SK-N-SH (cell line): ENCODE measurements at regions not wholly inside any gene's neighbourhood (a gene's known extent, or its start where the extent isn't known, plus 50 kb on each side); places are given as distances from the start of the nearest gene placed in this dataset.

Experiments used
- CTCF ChIA-PET: fragments of 300-600, 350-600 bp; formaldehyde crosslinking; extraction: SDS; loops from one replicate; lab custom pipeline; 2021; lab: Yijun Ruan, JAX
- POLR2A ChIA-PET: fragments of 350-600 bp; sonication (Branson Sonifier 250); formaldehyde crosslinking; extraction: SDS; loops from one replicate; lab custom pipeline; 2020; ENCODE audit warnings: antibody characterized with exemption, inconsistent platforms; lab: Yijun Ruan, JAX
- DNase-seq: peaks from one replicate; pipeline ENCODE4 v3.0.0; 2012
- H2AFZ ChIP-seq: fragments of 200-600 bp; sonication (generic); 2 replicates; pipeline ENCODE4 v1.8.1; 2016; ENCODE audit warnings: antibody characterized with exemption, mild to moderate bottlenecking, low read depth
- H3F3A ChIP-seq: fragments of 200-600 bp; sonication (generic); replicated peaks from 2 replicates; pipeline ENCODE3; 2016; ENCODE audit warnings: antibody characterized with exemption, mild to moderate bottlenecking; ENCODE audit not compliant: insufficient read depth
- H3K27ac ChIP-seq, 2 experiments: fragments of 200-500 bp in 1 of 2; fragments of 200-600 bp in 1 of 2; sonication (Bioruptor generic) in 1 of 2; sonication (generic), shearing (Covaris generic) in 1 of 2; 2 replicates each; pipeline versions ENCODE4 v1.5.1 to v1.6.1; 2014 to 2016; ENCODE audit warnings: low read depth in 2 of 2, inconsistent platforms in 1 of 2, low read length in 1 of 2, mild to moderate bottlenecking in 1 of 2, mixed read lengths in 1 of 2
- H3K27me3 ChIP-seq: fragments of 200-600 bp; sonication (generic), shearing (Covaris generic); 2 replicates; pipeline ENCODE4 v1.6.1; 2016; ENCODE audit warnings: mixed run types; ENCODE audit not compliant: insufficient read depth
- H3K36me3 ChIP-seq, 2 experiments: fragments of 200-500 bp in 1 of 2; fragments of 200-600 bp in 1 of 2; sonication (Bioruptor generic) in 1 of 2; sonication (generic) in 1 of 2; replicated peaks in 1 of 2; 2 replicates each; pipeline versions ENCODE3 to v1.5.1; 2014 to 2016; ENCODE audit warnings: low read length in 1 of 2, mild to moderate bottlenecking in 1 of 2; ENCODE audit not compliant: insufficient read depth in 2 of 2, control insufficient read depth in 1 of 2
- H3K4me1 ChIP-seq, 2 experiments: fragments of 200-500 bp in 1 of 2; fragments of 200-600 bp in 1 of 2; sonication (Bioruptor generic) in 1 of 2; sonication (generic), shearing (Covaris generic) in 1 of 2; 2 replicates each; pipeline versions ENCODE4 v1.5.1 to v1.6.1; 2014 to 2016; ENCODE audit warnings: low read depth in 1 of 2, low read length in 1 of 2, mixed run types in 1 of 2; ENCODE audit not compliant: insufficient read depth in 2 of 2, control insufficient read depth in 1 of 2
- H3K4me2 ChIP-seq: fragments of 200-600 bp; sonication (generic), shearing (Covaris generic); 2 replicates; pipeline ENCODE4 v1.6.1; 2017; ENCODE audit warnings: mixed run types
- H3K4me3 ChIP-seq, 2 experiments: fragments of 200-500 bp in 1 of 2; fragments of 200-600 bp in 1 of 2; sonication (Bioruptor generic) in 1 of 2; sonication (generic), shearing (Covaris generic) in 1 of 2; 2 replicates each; pipeline versions ENCODE4 v1.5.1 to v1.8.1; 2014 to 2016; ENCODE audit warnings: low read depth in 2 of 2, inconsistent platforms in 1 of 2, low read length in 1 of 2, mild to moderate bottlenecking in 1 of 2, mixed read lengths in 1 of 2, moderate library complexity in 1 of 2
- H3K79me2 ChIP-seq: fragments of 200-600 bp; sonication (generic); 2 replicates; pipeline ENCODE4 v1.8.1; 2017; ENCODE audit warnings: mild to moderate bottlenecking; ENCODE audit not compliant: insufficient read depth
- H3K9ac ChIP-seq: fragments of 200-600 bp; sonication (generic); 2 replicates; pipeline ENCODE4 v1.6.1; 2017; ENCODE audit warnings: mixed run types
- H3K9me2 ChIP-seq: fragments of 200-600 bp; sonication (generic); 2 replicates; pipeline ENCODE4 v1.6.1; 2017; ENCODE audit warnings: mixed run types
- H3K9me3 ChIP-seq: fragments of 200-600 bp; sonication (generic); 2 replicates; pipeline ENCODE4 v1.6.1; 2017; ENCODE audit warnings: mixed run types, mild to moderate bottlenecking, moderate library complexity
- H4K20me1 ChIP-seq: fragments of 200-600 bp; sonication (generic); 2 replicates; pipeline ENCODE4 v1.6.1; 2017; ENCODE audit warnings: mild to moderate bottlenecking, mixed run types; ENCODE audit not compliant: insufficient read depth
- CHD2 ChIP-seq: fragments of 150-350 bp; IDR thresholded peaks from 2 replicates; pipeline ENCODE4 v1.6.1; 2018; ENCODE audit warnings: low read length; ENCODE audit not compliant: partially characterized antibody
- ELF1 ChIP-seq: IDR thresholded peaks from 2 replicates; pipeline ENCODE4 v1.4.0; 2012
- EP300 ChIP-seq, 2 experiments: IDR thresholded peaks; 2 replicates each; pipeline versions ENCODE4 v1.4.0 to v1.6.1; 2012; ENCODE audit warnings: borderline replicate concordance in 1 of 2, low read depth in 1 of 2, low read length in 1 of 2
- EZH2phosphoT487 ChIP-seq: fragments of 200-600 bp; sonication (generic); IDR thresholded peaks from 2 replicates; pipeline ENCODE4 v1.6.1; 2017; ENCODE audit warnings: low read depth, mixed run types, mild to moderate bottlenecking, antibody characterized with exemption, moderate library complexity, borderline replicate concordance
- FOXM1 ChIP-seq: IDR thresholded peaks from 2 replicates; pipeline ENCODE4 v1.4.0; 2012; ENCODE audit warnings: low read depth, mild to moderate bottlenecking
- GABPA ChIP-seq: IDR thresholded peaks from 2 replicates; pipeline ENCODE4 v1.4.0; 2012; ENCODE audit warnings: low read depth, mild to moderate bottlenecking
- MXI1 ChIP-seq: IDR thresholded peaks from 2 replicates; pipeline ENCODE4 v1.6.1; 2012; ENCODE audit warnings: mild to moderate bottlenecking, low read depth, low read length, improper control_type of control experiment
- NRF1 ChIP-seq: IDR thresholded peaks from 2 replicates; pipeline ENCODE4 v1.6.1; 2012; ENCODE audit warnings: low read depth, mild to moderate bottlenecking, low read length
- RAD21 ChIP-seq: IDR thresholded peaks from 2 replicates; pipeline ENCODE4 v1.6.1; 2012; ENCODE audit warnings: mild to moderate bottlenecking, low read length
- RCOR1 ChIP-seq: fragments of 150-350 bp; IDR thresholded peaks from 2 replicates; pipeline ENCODE4 v1.6.1; 2017; ENCODE audit warnings: antibody characterized with exemption, low read length
- RFX5 ChIP-seq: IDR thresholded peaks from 2 replicates; pipeline ENCODE4 v1.6.1; 2012; ENCODE audit warnings: mild to moderate bottlenecking, improper control_type of control experiment, low read length
- TAF1 ChIP-seq: IDR thresholded peaks from 2 replicates; pipeline ENCODE4 v1.6.1; 2012; ENCODE audit warnings: low read depth, mild to moderate bottlenecking, low read length, moderate library complexity, borderline replicate concordance
- WGBS: methylation state at CpG from one replicate; pipeline ENCODE4 v1.1.6; 2017; ENCODE audit warnings: low lambda C conversion rate; 5-methylcytosine and 5-hydroxymethylcytosine counted together
- TF ChIP-seq, protein P1 (sequence below): IDR thresholded peaks from 2 replicates; pipeline ENCODE4 v1.4.0; 2012; ENCODE audit warnings: low read depth
- TF ChIP-seq, protein P2 (sequence below): IDR thresholded peaks from 2 replicates; pipeline ENCODE4; 2012
- TF ChIP-seq, protein P3 (sequence below): IDR thresholded peaks from 2 replicates; pipeline ENCODE4 v1.4.0; 2012; ENCODE audit warnings: low read depth, borderline replicate concordance
- TF ChIP-seq, protein P4 (sequence below): fragments of 200-600 bp; sonication (generic); IDR thresholded peaks from 2 replicates; pipeline ENCODE4 v1.6.1; 2017; ENCODE audit warnings: antibody characterized with exemption, mild to moderate bottlenecking, moderate library complexity
- TF ChIP-seq, protein P5 (sequence below): fragments of 150-350 bp; IDR thresholded peaks from 2 replicates; pipeline ENCODE4 v1.6.1; 2017; ENCODE audit warnings: antibody characterized with exemption, low read length, low read depth, borderline replicate concordance
- TF ChIP-seq, protein P6 (sequence below): fragments of 150-350 bp; IDR thresholded peaks from 2 replicates; pipeline ENCODE4 v1.6.1; 2016; ENCODE audit warnings: mild to moderate bottlenecking, low read depth, low read length

DNA sequence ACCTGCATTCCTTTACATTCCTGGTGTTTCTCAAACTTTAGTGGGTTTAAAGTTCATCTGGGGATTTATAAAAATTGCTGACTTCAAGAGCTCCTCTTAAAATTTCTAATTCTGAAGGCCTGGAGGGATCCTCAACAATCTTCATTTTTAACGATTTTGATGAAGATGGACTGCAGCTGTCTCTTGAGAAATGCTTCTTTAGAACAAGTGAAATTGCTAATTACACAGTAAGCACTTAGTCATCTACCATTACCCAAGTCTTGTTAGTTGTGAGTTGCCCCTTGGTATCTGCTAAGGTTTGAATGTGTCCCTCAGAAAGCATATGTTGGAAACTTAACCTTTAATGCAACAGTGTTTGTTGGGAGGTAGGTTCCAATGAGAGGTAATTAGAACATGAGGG is 163.7 kb downstream of the LTN1 start (continued):
- no peak for TF ChIP-seq EZH2phosphoT487
- TF ChIP-seq, protein P1, sequence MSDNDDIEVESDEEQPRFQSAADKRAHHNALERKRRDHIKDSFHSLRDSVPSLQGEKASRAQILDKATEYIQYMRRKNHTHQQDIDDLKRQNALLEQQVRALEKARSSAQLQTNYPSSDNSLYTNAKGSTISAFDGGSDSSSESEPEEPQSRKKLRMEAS, result no peak

DNA sequence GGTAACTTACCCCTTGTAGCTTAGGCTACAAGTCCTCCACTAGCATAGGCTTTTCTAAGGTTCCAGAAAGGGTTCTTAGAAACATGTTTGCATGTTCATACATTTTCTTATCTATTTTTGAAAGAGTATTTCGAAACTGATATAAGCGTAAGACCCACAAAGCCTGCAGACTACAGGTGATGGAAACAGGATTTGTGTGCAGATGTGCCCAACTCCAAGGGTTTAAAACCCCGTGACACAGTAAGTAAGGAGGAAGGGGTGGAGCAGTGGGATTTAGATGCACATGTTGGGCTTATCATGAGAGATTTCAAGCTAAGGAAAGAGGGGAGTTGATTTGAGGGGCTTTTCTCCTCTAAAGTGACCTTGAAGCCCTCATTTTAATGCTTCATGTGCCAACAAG is 164.7 kb downstream of the LTN1 start:
- CTCF ChIA-PET, result interaction anchor here (1.1 kb wide), 1 partner anchor 9 kb away, joined by 3 read pairs; no protein-coding TSS in a partner anchor
- 84% methylated on average over 3 of the region's 3 CpGs for WGBS

More for the DNA sequence above, 164.7 kb downstream of the LTN1 start:
- peaks cover 15% of the 10 kb centered on the region for H3F3A ChIP-seq
- no peak overlapping the region for H2AFZ ChIP-seq
- H3K27me3 ChIP-seq, result no peaks in the 10 kb centered on the region
- no peak for DNase-seq
- H3K27ac ChIP-seq, result no peak overlapping the region
- H3K4me1 ChIP-seq, result peaks cover 8 to 16% of the 10 kb centered on the region in 2 experiments
- H4K20me1 ChIP-seq, result no peaks in the 10 kb centered on the region
- H3K4me3 ChIP-seq, result no peak overlapping the region
- H3K4me2 ChIP-seq, result no peak overlapping the region
- no peaks in the 10 kb centered on the region for H3K36me3 ChIP-seq
- H3K9ac ChIP-seq, result no peak overlapping the region
- H3K9me3 ChIP-seq, result no peaks in the 10 kb centered on the region
- TF ChIP-seq GABPA (no peak), RAD21 (no peak), TAF1 (no peak), EP300 (IDR thresholded peaks at IDR 0.05; ENCODE audit: borderline replicate concordance in 1 of 2, low read depth in 1 of 2, low read length in 1 of 2) (no peak), FOXM1 (no peak), ELF1 (no peak), CHD2 (no peak), MXI1 (no peak), RFX5 (no peak), RCOR1 (no peak), NRF1 (no peak)
- TF ChIP-seq, protein P2, sequence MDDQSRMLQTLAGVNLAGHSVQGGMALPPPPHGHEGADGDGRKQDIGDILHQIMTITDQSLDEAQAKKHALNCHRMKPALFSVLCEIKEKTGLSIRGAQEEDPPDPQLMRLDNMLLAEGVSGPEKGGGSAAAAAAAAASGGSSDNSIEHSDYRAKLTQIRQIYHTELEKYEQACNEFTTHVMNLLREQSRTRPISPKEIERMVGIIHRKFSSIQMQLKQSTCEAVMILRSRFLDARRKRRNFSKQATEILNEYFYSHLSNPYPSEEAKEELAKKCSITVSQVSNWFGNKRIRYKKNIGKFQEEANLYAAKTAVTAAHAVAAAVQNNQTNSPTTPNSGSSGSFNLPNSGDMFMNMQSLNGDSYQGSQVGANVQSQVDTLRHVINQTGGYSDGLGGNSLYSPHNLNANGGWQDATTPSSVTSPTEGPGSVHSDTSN, result no peak
- TF ChIP-seq, protein P3, sequence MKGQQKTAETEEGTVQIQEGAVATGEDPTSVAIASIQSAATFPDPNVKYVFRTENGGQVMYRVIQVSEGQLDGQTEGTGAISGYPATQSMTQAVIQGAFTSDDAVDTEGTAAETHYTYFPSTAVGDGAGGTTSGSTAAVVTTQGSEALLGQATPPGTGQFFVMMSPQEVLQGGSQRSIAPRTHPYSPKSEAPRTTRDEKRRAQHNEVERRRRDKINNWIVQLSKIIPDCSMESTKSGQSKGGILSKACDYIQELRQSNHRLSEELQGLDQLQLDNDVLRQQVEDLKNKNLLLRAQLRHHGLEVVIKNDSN, result no peak
- TF ChIP-seq, protein P4, sequence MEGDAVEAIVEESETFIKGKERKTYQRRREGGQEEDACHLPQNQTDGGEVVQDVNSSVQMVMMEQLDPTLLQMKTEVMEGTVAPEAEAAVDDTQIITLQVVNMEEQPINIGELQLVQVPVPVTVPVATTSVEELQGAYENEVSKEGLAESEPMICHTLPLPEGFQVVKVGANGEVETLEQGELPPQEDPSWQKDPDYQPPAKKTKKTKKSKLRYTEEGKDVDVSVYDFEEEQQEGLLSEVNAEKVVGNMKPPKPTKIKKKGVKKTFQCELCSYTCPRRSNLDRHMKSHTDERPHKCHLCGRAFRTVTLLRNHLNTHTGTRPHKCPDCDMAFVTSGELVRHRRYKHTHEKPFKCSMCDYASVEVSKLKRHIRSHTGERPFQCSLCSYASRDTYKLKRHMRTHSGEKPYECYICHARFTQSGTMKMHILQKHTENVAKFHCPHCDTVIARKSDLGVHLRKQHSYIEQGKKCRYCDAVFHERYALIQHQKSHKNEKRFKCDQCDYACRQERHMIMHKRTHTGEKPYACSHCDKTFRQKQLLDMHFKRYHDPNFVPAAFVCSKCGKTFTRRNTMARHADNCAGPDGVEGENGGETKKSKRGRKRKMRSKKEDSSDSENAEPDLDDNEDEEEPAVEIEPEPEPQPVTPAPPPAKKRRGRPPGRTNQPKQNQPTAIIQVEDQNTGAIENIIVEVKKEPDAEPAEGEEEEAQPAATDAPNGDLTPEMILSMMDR, result no peak
- TF ChIP-seq, protein P5, sequence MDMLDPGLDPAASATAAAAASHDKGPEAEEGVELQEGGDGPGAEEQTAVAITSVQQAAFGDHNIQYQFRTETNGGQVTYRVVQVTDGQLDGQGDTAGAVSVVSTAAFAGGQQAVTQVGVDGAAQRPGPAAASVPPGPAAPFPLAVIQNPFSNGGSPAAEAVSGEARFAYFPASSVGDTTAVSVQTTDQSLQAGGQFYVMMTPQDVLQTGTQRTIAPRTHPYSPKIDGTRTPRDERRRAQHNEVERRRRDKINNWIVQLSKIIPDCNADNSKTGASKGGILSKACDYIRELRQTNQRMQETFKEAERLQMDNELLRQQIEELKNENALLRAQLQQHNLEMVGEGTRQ, result no peak
- TF ChIP-seq, protein P6, sequence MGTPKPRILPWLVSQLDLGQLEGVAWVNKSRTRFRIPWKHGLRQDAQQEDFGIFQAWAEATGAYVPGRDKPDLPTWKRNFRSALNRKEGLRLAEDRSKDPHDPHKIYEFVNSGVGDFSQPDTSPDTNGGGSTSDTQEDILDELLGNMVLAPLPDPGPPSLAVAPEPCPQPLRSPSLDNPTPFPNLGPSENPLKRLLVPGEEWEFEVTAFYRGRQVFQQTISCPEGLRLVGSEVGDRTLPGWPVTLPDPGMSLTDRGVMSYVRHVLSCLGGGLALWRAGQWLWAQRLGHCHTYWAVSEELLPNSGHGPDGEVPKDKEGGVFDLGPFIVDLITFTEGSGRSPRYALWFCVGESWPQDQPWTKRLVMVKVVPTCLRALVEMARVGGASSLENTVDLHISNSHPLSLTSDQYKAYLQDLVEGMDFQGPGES, result no peak
- no peaks in the 10 kb centered on the region for H3K79me2 ChIP-seq
- POLR2A ChIA-PET, result no interaction called here
- no peaks in the 10 kb centered on the region for H3K9me2 ChIP-seq
